Right lobe of liver (tissue), 4 donors: ENCODE measurements at regions not wholly inside any gene's neighbourhood (a gene's known extent, or its start where the extent isn't known, plus 50 kb on each side); places are given as distances from the start of the nearest gene placed in this dataset.

Experiments
- POLR2A ChIP-seq: fragments of 450-650 bp; IDR thresholded peaks from one replicate; pipeline ENCODE4 v1.6.1; 2017; ENCODE audit warnings: antibody characterized with exemption, mild to moderate bottlenecking
- TF ChIP-seq, protein P1 (sequence below), 4 donors: fragments of 200-600 bp in 3 of 4; fragments of 450-650 bp in 1 of 4; IDR thresholded peaks; one replicate each; pipeline versions ENCODE4 v1.5.1 to v1.8.0; 2016 to 2022; ENCODE audit warnings: antibody characterized with exemption in 4 of 4, mild to moderate bottlenecking in 2 of 4
- donor health status: DM: no; HTN: no; CAD: no.
- donor health status: DM: no; HTN: no; CAD: no.
- donor health status: DM: no; HTN: yes; CAD: no.

DNA sequence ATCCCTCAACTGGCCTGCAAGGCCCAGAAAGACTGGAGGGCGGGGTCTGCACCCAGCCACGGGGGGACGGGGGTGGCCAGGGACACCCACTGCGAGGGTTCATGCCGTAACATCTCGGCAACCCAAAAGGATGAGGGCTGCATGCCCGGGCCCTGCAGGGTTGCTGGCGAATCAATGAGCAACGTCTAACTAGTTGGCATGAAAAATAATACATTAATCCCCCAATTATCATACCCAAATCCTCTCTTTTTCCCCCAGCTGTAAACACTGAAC is 232.2 kb downstream of the TUBA3C start:
- TF ChIP-seq, protein P1, sequence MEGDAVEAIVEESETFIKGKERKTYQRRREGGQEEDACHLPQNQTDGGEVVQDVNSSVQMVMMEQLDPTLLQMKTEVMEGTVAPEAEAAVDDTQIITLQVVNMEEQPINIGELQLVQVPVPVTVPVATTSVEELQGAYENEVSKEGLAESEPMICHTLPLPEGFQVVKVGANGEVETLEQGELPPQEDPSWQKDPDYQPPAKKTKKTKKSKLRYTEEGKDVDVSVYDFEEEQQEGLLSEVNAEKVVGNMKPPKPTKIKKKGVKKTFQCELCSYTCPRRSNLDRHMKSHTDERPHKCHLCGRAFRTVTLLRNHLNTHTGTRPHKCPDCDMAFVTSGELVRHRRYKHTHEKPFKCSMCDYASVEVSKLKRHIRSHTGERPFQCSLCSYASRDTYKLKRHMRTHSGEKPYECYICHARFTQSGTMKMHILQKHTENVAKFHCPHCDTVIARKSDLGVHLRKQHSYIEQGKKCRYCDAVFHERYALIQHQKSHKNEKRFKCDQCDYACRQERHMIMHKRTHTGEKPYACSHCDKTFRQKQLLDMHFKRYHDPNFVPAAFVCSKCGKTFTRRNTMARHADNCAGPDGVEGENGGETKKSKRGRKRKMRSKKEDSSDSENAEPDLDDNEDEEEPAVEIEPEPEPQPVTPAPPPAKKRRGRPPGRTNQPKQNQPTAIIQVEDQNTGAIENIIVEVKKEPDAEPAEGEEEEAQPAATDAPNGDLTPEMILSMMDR (IDR thresholded peaks at IDR 0.05): no peak
- no peak for TF ChIP-seq POLR2A
